HCT116 (cell line): ENCODE measurements at regions not wholly inside any gene's neighbourhood (a gene's known extent, or its start where the extent isn't known, plus 50 kb on each side); places are given as distances from the start of the nearest gene placed in this dataset.

ENCODE experiments used
- ATAC-seq: fragments of 200-7000 bp; cut with Tn5 transposase; 2 replicates; pipeline ENCODE4 v1.9.1; 2020; ENCODE audit warnings: mild to moderate bottlenecking, moderate library complexity
- BruUV-seq: library from RNA; stranded (reverse); fragments of 400-500 nt; replicated peaks from 2 replicates; lab custom pipeline; 2021; lab: Mats Ljungman, UMichigan
- CTCF ChIA-PET: fragments of 300-600 bp; sonication (Branson Sonifier 250); formaldehyde crosslinking; loops from one replicate; lab custom pipeline; 2021; ENCODE audit warnings: antibody characterized with exemption; lab: Charles Lee
- POLR2A ChIA-PET: fragments of 300-600, 350-600 bp; sonication (Branson Sonifier 250); formaldehyde crosslinking; loops from one replicate; lab custom pipeline; 2021; ENCODE audit warnings: antibody characterized with exemption; lab: Charles Lee
- RAD21 ChIA-PET, 2 experiments: fragments of 300-600 bp; sonication (Branson Sonifier 250); formaldehyde crosslinking; loops; one replicate each; lab custom pipeline; 2023; ENCODE audit warnings: low total read pairs in 2 of 2; ENCODE audit not compliant: uncharacterized antibody in 2 of 2, unreplicated experiment in 2 of 2, low non-redundant PET in 1 of 2; lab: Charles Lee
- DNase-seq: peaks from one replicate; pipeline ENCODE4 v3.0.0-alpha.2; 2010; ENCODE audit warnings: low read depth, low spot score
- H2AFZ ChIP-seq: fragments of 200-600 bp; shearing (Covaris generic), sonication (generic); 2 replicates; pipeline ENCODE4 v1.6.1; 2017; ENCODE audit warnings: low read depth, mixed run types, mixed read lengths, antibody characterized with exemption, low read length; ENCODE audit not compliant: poor library complexity, severe bottlenecking
- H3K27ac ChIP-seq: 2 replicates; pipeline ENCODE4 v1.5.1; 2012; ENCODE audit warnings: low read depth, low read length
- H3K27me3 ChIP-seq: fragments of 200-600 bp; sonication (generic); 2 replicates; pipeline ENCODE4 v1.6.1; 2016; ENCODE audit warnings: mixed run types, low read length, mixed read lengths; ENCODE audit not compliant: insufficient read depth
- H3K36me3 ChIP-seq, 2 experiments: fragments of 200-500 bp in 1 of 2; fragments of 200-600 bp in 1 of 2; sonication (Bioruptor generic) in 1 of 2; sonication (generic) in 1 of 2; 2 replicates each; pipeline versions ENCODE4 v1.5.1 to v1.6.1; 2014 to 2016; ENCODE audit warnings: low read length in 2 of 2, inconsistent platforms in 1 of 2, mixed read lengths in 1 of 2, mixed run types in 1 of 2; ENCODE audit not compliant: insufficient read depth in 2 of 2, control insufficient read depth in 1 of 2
- H3K4me1 ChIP-seq, 2 experiments: fragments of 200-600 bp in 1 of 2; sonication (generic) in 1 of 2; 2 replicates each; pipeline versions ENCODE4 v1.5.1 to v1.6.1; 2012 to 2017; ENCODE audit warnings: low read length in 2 of 2, inconsistent platforms in 1 of 2, mild to moderate bottlenecking in 1 of 2, mixed read lengths in 1 of 2, mixed run types in 1 of 2, moderate library complexity in 1 of 2; ENCODE audit not compliant: insufficient read depth in 2 of 2, control insufficient read depth in 1 of 2
- H3K4me2 ChIP-seq: fragments of 200-600 bp; sonication (generic); 2 replicates; pipeline ENCODE4 v1.6.1; 2017; ENCODE audit warnings: mixed run types, low read length, mixed read lengths
- H3K4me3 ChIP-seq, 2 experiments: fragments of 200-600 bp in 1 of 2; sonication (generic) in 1 of 2; replicated peaks in 1 of 2; 2 replicates each; pipeline ENCODE4 v1.5.1; 2011 to 2016; ENCODE audit warnings: low read length in 2 of 2, control low read depth in 1 of 2, low read depth in 1 of 2, mild to moderate bottlenecking in 1 of 2, mixed read lengths in 1 of 2, mixed run types in 1 of 2
- H3K79me2 ChIP-seq: fragments of 200-600 bp; sonication (generic); 2 replicates; pipeline ENCODE4 v1.6.1; 2017; ENCODE audit warnings: mild to moderate bottlenecking, mixed run types, low read length, moderate library complexity, mixed read lengths; ENCODE audit not compliant: insufficient read depth
- H3K9ac ChIP-seq: fragments of 200-600 bp; sonication (generic); 2 replicates; pipeline ENCODE4 v1.6.1; 2016; ENCODE audit warnings: low read length, mixed read lengths
- H3K9me2 ChIP-seq: fragments of 200-600 bp; sonication (generic), shearing (Covaris generic); 2 replicates; pipeline ENCODE4 v1.6.1; 2017; ENCODE audit warnings: mixed run types, mild to moderate bottlenecking, moderate library complexity; ENCODE audit not compliant: insufficient read depth
- H3K9me3 ChIP-seq, 2 experiments: fragments of 200-500 bp in 1 of 2; fragments of 200-600 bp in 1 of 2; sonication (Bioruptor generic) in 1 of 2; sonication (generic) in 1 of 2; 2 replicates each; pipeline ENCODE4 v1.6.1; 2014 to 2017; ENCODE audit warnings: low read length in 2 of 2, mixed read lengths in 2 of 2, inconsistent platforms in 1 of 2, low read depth in 1 of 2, mild to moderate bottlenecking in 1 of 2, mixed run types in 1 of 2, moderate library complexity in 1 of 2; ENCODE audit not compliant: control insufficient read depth in 1 of 2, insufficient read depth in 1 of 2
- H4K20me1 ChIP-seq: fragments of 200-600 bp; sonication (generic), shearing (Covaris generic); 2 replicates; pipeline ENCODE4 v1.6.1; 2017; ENCODE audit warnings: mixed run types, mild to moderate bottlenecking, moderate library complexity; ENCODE audit not compliant: insufficient read depth
- FOSL1 ChIP-seq: IDR thresholded peaks from 2 replicates; pipeline ENCODE4 v1.6.1; 2012; ENCODE audit warnings: low read depth
- POLR2A ChIP-seq: IDR thresholded peaks from 2 replicates; pipeline ENCODE4 v1.7.0; 2011; ENCODE audit warnings: borderline replicate concordance; ENCODE audit not compliant: insufficient read depth, insufficient read length; ENCODE audit errors: extremely low read depth
- POLR2AphosphoS5 ChIP-seq: IDR thresholded peaks from 2 replicates; pipeline ENCODE4 v1.6.1; 2011; ENCODE audit warnings: mild to moderate bottlenecking, low read depth, low read length, moderate library complexity
- RAD21 ChIP-seq: IDR thresholded peaks from 2 replicates; pipeline ENCODE4 v1.6.1; 2012; ENCODE audit warnings: low read depth, mild to moderate bottlenecking
- SP1 ChIP-seq: IDR thresholded peaks from 2 replicates; pipeline ENCODE4 v1.6.1; 2012; ENCODE audit warnings: low read depth
- ZNF274 ChIP-seq: fragments of 200-500 bp; sonication (Bioruptor generic); IDR thresholded peaks from 2 replicates; pipeline ENCODE4 v1.6.1; 2014; ENCODE audit warnings: mild to moderate bottlenecking, low read depth, low read length, inconsistent platforms
- intact Hi-C: fragments of 100-400 bp; cut with micrococcal nuclease; formaldehyde crosslinking; loops from 2 replicates; pipeline ENCODE4 v1.10.0; 2022
- TF ChIP-seq, protein P1 (sequence below): IDR thresholded peaks from 2 replicates; pipeline ENCODE4 v1.6.1; 2012
- TF ChIP-seq, protein P2 (sequence below): IDR thresholded peaks from 2 replicates; pipeline ENCODE4 v1.6.1; 2011; ENCODE audit warnings: mild to moderate bottlenecking, low read length, moderate library complexity; ENCODE audit not compliant: insufficient replicate concordance; ENCODE audit errors: extremely low read depth

- Histone ChIP-seq H4K20me1 (no peaks in the 10 kb centered on the region), H3K9ac (no peak overlapping the region), H3K4me3 (no peak overlapping the region), H2AFZ (no peak overlapping the region), H3K4me2 (no peak overlapping the region), H3K9me3 (no peaks in the 10 kb centered on the region), H3K27ac (no peak overlapping the region), H3K36me3 (no peaks in the 10 kb centered on the region), H3K4me1 (no peaks in the 10 kb centered on the region), H3K27me3 (no peaks in the 10 kb centered on the region), H3K79me2 (no peaks in the 10 kb centered on the region), H3K9me2 (no peaks in the 10 kb centered on the region)
- CTCF ChIA-PET, result no interaction called here
- DNase-seq, result no peak
- no TSS peak for BruUV-seq
- ATAC-seq, result no peak
- TF ChIP-seq FOSL1 (no peak), POLR2A (no peak), RAD21 (no peak), POLR2AphosphoS5 (no peak), ZNF274 (no peak), SP1 (no peak)
- TF ChIP-seq, protein P1, sequence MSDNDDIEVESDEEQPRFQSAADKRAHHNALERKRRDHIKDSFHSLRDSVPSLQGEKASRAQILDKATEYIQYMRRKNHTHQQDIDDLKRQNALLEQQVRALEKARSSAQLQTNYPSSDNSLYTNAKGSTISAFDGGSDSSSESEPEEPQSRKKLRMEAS, result no peak
- TF ChIP-seq, protein P2, sequence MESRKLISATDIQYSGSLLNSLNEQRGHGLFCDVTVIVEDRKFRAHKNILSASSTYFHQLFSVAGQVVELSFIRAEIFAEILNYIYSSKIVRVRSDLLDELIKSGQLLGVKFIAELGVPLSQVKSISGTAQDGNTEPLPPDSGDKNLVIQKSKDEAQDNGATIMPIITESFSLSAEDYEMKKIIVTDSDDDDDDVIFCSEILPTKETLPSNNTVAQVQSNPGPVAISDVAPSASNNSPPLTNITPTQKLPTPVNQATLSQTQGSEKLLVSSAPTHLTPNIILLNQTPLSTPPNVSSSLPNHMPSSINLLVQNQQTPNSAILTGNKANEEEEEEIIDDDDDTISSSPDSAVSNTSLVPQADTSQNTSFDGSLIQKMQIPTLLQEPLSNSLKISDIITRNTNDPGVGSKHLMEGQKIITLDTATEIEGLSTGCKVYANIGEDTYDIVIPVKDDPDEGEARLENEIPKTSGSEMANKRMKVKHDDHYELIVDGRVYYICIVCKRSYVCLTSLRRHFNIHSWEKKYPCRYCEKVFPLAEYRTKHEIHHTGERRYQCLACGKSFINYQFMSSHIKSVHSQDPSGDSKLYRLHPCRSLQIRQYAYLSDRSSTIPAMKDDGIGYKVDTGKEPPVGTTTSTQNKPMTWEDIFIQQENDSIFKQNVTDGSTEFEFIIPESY, result no peak
- RAD21 ChIA-PET, result no interaction called here
- POLR2A ChIA-PET, result no interaction called here
- intact Hi-C loops, result no loop called here
Observed at GRCh38 chr9:7508516-7508915, 291.1 kb downstream of the DMAC1 start.
